ENCODE measurements at regions not wholly inside any gene's neighbourhood (a gene's known extent, or its start where the extent isn't known, plus 50 kb on each side); places are given as distances from the start of the nearest gene placed in this dataset.

DNA sequence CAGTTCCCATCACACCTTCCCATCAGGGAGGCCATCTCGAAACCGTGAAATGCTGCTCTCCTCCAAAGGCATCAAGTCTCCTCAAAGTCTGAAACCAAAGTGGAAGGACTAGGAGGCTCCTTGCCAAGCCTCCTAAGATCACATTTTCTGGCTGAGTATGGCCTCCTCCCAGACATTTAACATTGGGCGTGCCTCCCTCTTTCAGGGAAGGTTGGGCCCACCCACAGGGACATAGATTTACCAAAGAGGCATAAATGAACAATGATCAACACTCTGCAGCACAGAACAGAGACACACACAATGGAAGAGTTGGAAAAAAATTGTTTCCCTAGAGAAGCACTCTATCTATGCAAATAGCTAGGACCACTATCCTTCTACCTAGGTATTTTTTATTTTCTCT, 381.8 kb downstream of the MAFB start:
- no peak for TF ChIP-seq POLR2A (IDR thresholded peaks at IDR 0.05)
- no peak for TF ChIP-seq EP300 (IDR thresholded peaks at IDR 0.05)
